AG10803 (cell line): ENCODE measurements at regions not wholly inside any gene's neighbourhood (a gene's known extent, or its start where the extent isn't known, plus 50 kb on each side); places are given as distances from the start of the nearest gene placed in this dataset.
"Not testable (repeated sequence)": the region's sequence is repeated elsewhere in the genome, so short reads cannot be mapped to it uniquely, and the experiment has no call there.

Experiments used
- DNase-seq: peaks from one replicate; pipeline ENCODE4 v3.0.0; 2010; ENCODE audit warnings: low read depth
- H3K4me3 ChIP-seq: 2 replicates; pipeline ENCODE4 v1.5.1; 2011; ENCODE audit warnings: mild to moderate bottlenecking, low read length, control low read depth
- CTCF ChIP-seq: conservative IDR thresholded peaks from 2 replicates; pipeline ENCODE4 v1.5.1; 2011; ENCODE audit warnings: mild to moderate bottlenecking, low read length, control low read depth, inconsistent platforms

GRCh38 chr15:81723113-81723651 lies 322.6 kb downstream of the MEX3B start:
- no peak for DNase-seq
- H3K4me3 ChIP-seq = no peak overlapping the region
- no peak for TF ChIP-seq CTCF

DNA sequence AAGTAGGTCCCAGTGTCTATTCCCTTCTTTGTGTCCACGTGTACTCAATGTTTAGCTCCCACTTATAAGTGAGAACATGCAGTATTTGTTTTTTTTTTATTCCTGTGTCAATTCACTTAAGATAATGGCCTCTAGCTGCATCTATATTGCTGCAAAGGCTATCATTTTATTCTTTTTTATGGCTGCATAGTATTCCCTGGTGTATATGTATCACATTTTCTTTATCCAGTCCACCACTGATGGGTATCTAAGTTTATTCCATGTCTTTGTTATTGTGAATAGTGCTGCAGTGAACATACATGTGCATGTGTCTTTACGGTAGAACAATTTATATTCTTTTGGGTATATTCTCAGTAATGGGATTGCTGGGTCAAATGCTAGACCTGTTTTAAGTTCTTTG lies 329.4 kb downstream of the MEX3B start:
- not testable (repeated sequence) for DNase-seq, H3K4me3 ChIP-seq

DNA sequence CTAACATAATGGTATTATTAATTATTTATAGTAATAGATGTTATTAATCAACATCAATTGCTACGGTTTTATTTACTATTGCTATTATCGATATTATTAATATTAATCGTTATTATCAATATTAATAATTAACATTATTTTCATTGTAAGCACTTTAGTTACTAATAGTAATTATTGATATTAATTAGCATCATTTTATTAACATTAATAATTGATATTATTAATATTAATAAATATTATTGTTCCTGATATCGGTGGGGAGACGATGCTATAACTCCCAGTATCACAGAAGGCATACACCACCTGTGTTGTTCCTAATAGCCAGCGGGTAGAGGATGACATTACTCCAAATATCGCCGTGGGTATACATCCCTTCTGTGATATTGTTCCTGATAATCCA lies 335.5 kb downstream of the MEX3B start:
- TF ChIP-seq CTCF = no peak
- H3K4me3 ChIP-seq = no peak overlapping the region
- no peak for DNase-seq

DNA sequence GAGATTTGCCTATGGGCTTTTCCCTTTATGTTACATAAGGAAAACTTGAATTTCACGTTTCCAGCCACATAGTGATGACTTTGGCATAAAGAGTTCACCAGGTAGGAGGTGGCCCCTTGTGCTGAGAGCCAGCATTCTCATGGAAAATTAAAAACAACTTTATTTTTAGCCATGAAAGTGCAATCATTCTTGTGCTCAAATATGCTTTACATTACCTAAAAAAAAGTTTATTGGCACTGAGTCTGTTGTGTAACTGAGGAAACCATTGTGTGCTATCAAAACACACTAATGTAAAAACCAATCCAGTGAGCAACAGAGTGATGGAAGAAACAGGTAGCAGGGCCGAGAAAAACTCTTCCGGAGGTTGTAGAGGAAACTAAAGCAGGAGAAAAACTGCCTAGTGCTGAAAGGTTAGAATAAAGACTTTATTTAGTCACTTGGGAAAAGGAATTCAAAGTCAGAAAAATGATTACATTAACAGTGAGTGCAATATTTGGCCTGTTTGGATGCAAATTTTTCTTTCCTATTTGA lies 332.9 kb upstream of the TMC3 start:
- H3K4me3 ChIP-seq, DNase-seq: not testable (repeated sequence)

DNA sequence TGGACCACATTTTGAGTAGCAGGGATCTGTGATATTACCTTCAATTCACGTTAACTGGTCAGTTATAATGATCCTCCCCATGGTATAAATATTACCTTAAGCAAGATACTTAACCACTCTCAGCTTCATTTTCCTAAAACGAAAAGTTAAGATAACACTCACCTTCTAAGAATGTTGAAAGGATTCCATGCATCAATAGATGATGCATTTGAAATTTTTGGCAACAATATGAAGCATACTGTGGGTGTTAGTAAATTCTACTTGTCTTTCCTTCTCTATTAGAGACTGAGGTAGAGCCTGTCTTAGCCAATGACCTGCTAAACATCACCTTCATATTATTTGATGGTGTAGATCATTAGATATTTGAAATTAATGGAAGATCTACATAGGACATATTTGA lies 331.7 kb upstream of the TMC3 start:
- DNase-seq, H3K4me3 ChIP-seq: not testable (repeated sequence)

DNA sequence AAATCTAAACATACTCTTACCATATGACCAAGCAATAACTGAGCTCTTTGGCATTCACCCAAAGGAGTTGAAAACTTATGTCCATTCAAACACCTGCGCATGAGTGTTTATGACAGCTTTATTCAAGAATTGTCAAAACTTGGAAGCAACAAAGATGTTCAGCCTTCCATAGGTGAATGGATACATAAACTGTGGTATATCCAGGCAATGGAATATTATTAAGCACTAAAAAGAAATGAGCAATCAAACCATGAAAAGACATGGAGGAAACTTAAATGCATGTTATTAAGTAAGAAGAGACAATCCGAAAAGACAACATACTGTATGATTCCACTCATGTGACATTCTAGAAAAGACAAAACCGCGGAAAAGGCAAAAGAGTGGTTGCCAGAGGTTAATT lies 312.0 kb upstream of the TMC3 start:
- no peak overlapping the region for H3K4me3 ChIP-seq
- TF ChIP-seq CTCF = no peak
- DNase-seq = no peak

DNA sequence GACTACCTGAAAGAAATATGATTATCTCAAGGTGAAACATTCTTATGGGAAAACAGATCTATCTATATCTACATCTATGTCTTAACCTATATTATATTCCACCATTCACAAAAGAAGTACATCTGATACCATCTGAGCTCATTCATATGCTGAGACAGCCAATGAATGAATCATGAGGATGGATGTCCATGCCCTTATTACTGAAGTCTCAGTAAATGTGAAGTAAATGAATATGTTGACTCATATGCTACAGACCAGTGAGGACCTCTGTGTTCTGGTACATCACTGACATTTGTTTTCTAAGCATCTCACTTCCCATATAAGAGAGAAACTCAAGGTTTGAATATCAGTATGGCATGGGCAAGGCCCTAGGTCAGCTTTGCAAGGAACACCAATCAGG lies 311.2 kb upstream of the TMC3 start:
- no peak overlapping the region for H3K4me3 ChIP-seq
- DNase-seq = no peak
- no peak for TF ChIP-seq CTCF

DNA sequence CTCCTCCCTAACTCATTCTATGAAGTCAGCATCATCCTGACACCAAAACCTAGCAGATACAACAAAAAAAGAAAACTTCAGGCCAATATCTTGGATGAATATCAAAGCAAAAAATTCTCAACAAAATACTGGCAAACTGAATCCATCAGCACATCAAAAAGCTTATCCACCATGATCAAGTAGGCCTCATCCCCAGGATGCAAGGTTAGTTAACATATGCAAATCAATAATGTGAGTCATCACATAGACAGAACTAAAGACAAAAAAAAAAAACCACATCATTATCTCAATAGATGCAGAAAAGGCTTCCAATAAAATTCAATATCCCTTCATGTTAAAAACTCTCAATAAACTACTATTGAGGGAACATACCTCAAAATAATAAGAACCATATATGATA lies 306.8 kb upstream of the TMC3 start:
- no peak for DNase-seq
- no peak for TF ChIP-seq CTCF
- H3K4me3 ChIP-seq = no peak overlapping the region

DNA sequence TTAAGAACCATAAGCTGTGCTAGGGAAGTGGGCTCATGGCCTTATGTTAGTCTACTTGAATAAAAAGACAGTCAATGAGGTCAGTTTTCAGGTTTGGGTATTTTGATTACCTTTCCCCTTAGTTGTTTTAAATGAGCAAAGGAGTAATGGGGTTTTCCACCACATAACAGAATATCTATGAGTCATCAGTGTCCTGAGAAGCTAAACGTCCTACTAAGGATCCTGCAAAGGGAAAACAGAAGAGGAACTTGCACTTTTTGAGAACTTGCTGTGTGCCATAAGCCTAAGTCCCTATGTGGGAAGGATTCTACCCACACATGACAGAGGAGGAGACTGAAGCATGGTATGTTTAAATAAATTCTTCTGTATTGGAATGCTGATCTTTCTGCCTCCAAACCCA lies 292.8 kb upstream of the TMC3 start:
- no peak for DNase-seq
- H3K4me3 ChIP-seq = no peak overlapping the region
- TF ChIP-seq CTCF = no peak
